ENCODE measurements at regions not wholly inside any gene's neighbourhood (a gene's known extent, or its start where the extent isn't known, plus 50 kb on each side); places are given as distances from the start of the nearest gene placed in this dataset.

- H3K9me3 ChIP-seq = no peaks in the 10 kb centered on the region
- DNase-seq (no peak), ATAC-seq (no peak)
These were observed 317.0 kb downstream of the CTTN start for GRCh38 chr11:70715166-70715951.

GRCh38 chr11:70716216-70716615 is 317.9 kb downstream of the CTTN start:
- no peak for DNase-seq
- intact Hi-C loops (cut with DNase I) = no loop called here
- Histone ChIP-seq H3K27me3 (ENCODE audit: low read depth) (peaks cover 6% of the 10 kb centered on the region), H3K4me1 (peaks cover 12% of the 10 kb centered on the region), H3K27ac (no peak overlapping the region), H3K9me3 (no peaks in the 10 kb centered on the region), H3K36me3 (no peaks in the 10 kb centered on the region), H3K4me3 (no peak overlapping the region)
- TF ChIP-seq, protein P1, sequence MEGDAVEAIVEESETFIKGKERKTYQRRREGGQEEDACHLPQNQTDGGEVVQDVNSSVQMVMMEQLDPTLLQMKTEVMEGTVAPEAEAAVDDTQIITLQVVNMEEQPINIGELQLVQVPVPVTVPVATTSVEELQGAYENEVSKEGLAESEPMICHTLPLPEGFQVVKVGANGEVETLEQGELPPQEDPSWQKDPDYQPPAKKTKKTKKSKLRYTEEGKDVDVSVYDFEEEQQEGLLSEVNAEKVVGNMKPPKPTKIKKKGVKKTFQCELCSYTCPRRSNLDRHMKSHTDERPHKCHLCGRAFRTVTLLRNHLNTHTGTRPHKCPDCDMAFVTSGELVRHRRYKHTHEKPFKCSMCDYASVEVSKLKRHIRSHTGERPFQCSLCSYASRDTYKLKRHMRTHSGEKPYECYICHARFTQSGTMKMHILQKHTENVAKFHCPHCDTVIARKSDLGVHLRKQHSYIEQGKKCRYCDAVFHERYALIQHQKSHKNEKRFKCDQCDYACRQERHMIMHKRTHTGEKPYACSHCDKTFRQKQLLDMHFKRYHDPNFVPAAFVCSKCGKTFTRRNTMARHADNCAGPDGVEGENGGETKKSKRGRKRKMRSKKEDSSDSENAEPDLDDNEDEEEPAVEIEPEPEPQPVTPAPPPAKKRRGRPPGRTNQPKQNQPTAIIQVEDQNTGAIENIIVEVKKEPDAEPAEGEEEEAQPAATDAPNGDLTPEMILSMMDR (IDR thresholded peaks at IDR 0.05) = no peak
- no peak for ATAC-seq

More at GRCh38 chr11:70715166-70715951, 317.0 kb downstream of the CTTN start:
- H3K4me1 ChIP-seq = peaks cover 12% of the 10 kb centered on the region
- H3K4me3 ChIP-seq = no peak overlapping the region
- no peaks in the 10 kb centered on the region for H3K36me3 ChIP-seq
- intact Hi-C loops (cut with DNase I) = no loop called here
- H3K27ac ChIP-seq = no peak overlapping the region
- TF ChIP-seq, protein P1 (IDR thresholded peaks at IDR 0.05) = no peak
- peaks cover 6% of the 10 kb centered on the region for H3K27me3 ChIP-seq (ENCODE audit: low read depth)

DNA sequence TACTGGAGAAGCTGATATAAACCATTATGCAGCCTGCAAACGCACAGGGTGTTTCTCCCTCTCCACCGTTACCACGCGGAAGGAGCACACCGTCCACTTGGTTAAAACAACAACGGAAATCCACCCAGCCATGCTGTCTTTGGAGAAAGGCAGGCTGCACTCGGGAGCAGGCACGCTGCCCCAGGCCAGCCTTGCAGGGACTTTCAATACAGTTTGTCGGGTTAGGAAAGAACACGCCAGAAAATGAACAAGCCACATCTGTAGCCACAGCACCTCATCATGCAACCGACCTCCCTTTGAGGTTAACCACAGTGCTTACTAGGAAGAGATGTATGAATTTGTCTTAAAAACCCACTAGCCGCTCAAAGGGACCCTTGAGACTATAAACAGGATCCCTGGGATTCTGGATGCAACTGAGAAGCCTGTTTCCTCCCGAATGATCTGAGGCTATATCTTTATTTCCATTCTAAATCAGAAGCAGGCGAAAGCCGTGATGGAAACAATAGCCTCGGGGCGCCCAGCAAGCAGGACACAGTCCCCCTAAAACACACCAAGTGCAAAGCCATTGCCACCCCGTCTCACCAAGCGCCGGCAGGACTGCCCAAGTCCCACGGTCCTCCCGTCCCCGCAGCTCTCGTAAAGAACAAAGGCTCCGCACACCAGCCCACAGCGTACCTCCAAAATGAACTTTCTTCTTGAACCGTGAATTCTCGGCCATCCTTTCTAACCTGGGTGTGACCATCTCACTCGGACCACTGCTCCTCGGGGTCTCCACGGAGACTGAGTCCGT is 318.9 kb downstream of the CTTN start:
- H3K27ac ChIP-seq = no peak overlapping the region
- peaks cover 6% of the 10 kb centered on the region for H3K27me3 ChIP-seq (ENCODE audit: low read depth)
- H3K4me1 ChIP-seq = peaks cover 9% of the 10 kb centered on the region
- DNase-seq (peak; percentile 20), ATAC-seq (no peak)
- TF ChIP-seq, protein P1 (IDR thresholded peaks at IDR 0.05) = no peak
- no peaks in the 10 kb centered on the region for H3K9me3 ChIP-seq
- intact Hi-C loops (cut with DNase I) = no loop called here
- no peaks in the 10 kb centered on the region for H3K36me3 ChIP-seq
- H3K4me3 ChIP-seq = no peak overlapping the region

GRCh38 chr11:70717936-70718595 is 319.7 kb downstream of the CTTN start:
- DNase-seq (peak; percentile 25), ATAC-seq (no peak)
- peaks cover 6% of the 10 kb centered on the region for H3K27me3 ChIP-seq (ENCODE audit: low read depth)
- H3K4me3 ChIP-seq = no peak overlapping the region
- TF ChIP-seq, protein P1 (IDR thresholded peaks at IDR 0.05) = no peak
- H3K9me3 ChIP-seq = no peaks in the 10 kb centered on the region
- intact Hi-C loops (cut with DNase I) = no loop called here
- H3K4me1 ChIP-seq = peaks cover under 1% of the 10 kb centered on the region
- H3K36me3 ChIP-seq = no peaks in the 10 kb centered on the region
- no peak overlapping the region for H3K27ac ChIP-seq

- TF ChIP-seq, protein P1 (IDR thresholded peaks at IDR 0.05) = no peak
- Histone ChIP-seq H3K27me3 (ENCODE audit: low read depth) (peaks cover 6% of the 10 kb centered on the region), H3K27ac (no peak overlapping the region), H3K4me3 (no peak overlapping the region), H3K36me3 (no peaks in the 10 kb centered on the region), H3K9me3 (no peaks in the 10 kb centered on the region), H3K4me1 (no peaks in the 10 kb centered on the region)
- intact Hi-C loops (cut with DNase I) = no loop called here
- no peak for ATAC-seq
- DNase-seq = peak; percentile 8
These were observed 321.2 kb downstream of the CTTN start for GRCh38 chr11:70719516-70719915.

Measured in lower lobe of right lung (tissue), 2 donors.